ENCODE measurements at regions not wholly inside any gene's neighbourhood (a gene's known extent, or its start where the extent isn't known, plus 50 kb on each side); places are given as distances from the start of the nearest gene placed in this dataset.

- no peak for TF ChIP-seq CTCF (IDR thresholded peaks at IDR 0.05)
These were observed 176.6 kb upstream of the EMCN start for GRCh38 chr4:100694467-100694866.

- TF ChIP-seq CTCF (IDR thresholded peaks at IDR 0.05) = no peak
These were observed 173.0 kb upstream of the EMCN start for GRCh38 chr4:100690812-100691211.

GRCh38 chr4:100688368-100688767 is 170.5 kb upstream of the EMCN start:
- TF ChIP-seq CTCF (IDR thresholded peaks at IDR 0.05) = no peak

- no peak for TF ChIP-seq CTCF (IDR thresholded peaks at IDR 0.05)
These were observed 164.8 kb upstream of the EMCN start for GRCh38 chr4:100682477-100683218.

GRCh38 chr4:100681289-100681688 is 163.5 kb upstream of the EMCN start:
- TF ChIP-seq CTCF (IDR thresholded peaks at IDR 0.05) = no peak

GRCh38 chr4:100679926-100680325 is 162.1 kb upstream of the EMCN start:
- no peak for TF ChIP-seq CTCF (IDR thresholded peaks at IDR 0.05)

- TF ChIP-seq CTCF (IDR thresholded peaks at IDR 0.05) = no peak
These were observed 157.2 kb upstream of the EMCN start for GRCh38 chr4:100674976-100675375.

GRCh38 chr4:100657187-100657586 is 139.4 kb upstream of the EMCN start:
- no peak for TF ChIP-seq CTCF (IDR thresholded peaks at IDR 0.05)

All from LNCAP (cell line).